ENCODE measurements at regions not wholly inside any gene's neighbourhood (a gene's known extent, or its start where the extent isn't known, plus 50 kb on each side); places are given as distances from the start of the nearest gene placed in this dataset.
A peak's percentile ranks its signal among the peaks of the same experiment; 100 is the strongest.

GRCh38 chr20:63116412-63117106 lies 99.4 kb downstream of the YTHDF1 start (continued):
- TF ChIP-seq FOXP4 (CRISPR knock-in tag; IDR thresholded peaks at IDR 0.05) (peak; percentile 55; the same call in 1 of the 2 replicates), TCF7 (IDR thresholded peaks at IDR 0.05; ENCODE audit: low read depth) (no peak), NR2F6 (IDR thresholded peaks at IDR 0.05) (no peak), NR2F6 (CRISPR knock-in tag; IDR thresholded peaks at IDR 0.05) (0 out of 2 replicates have a peak, but pooled peaks have one; percentile 41), SP1 (IDR thresholded peaks at IDR 0.05) (no peak), SP1 (CRISPR knock-in tag; IDR thresholded peaks at IDR 0.05) (no peak), EHMT2 (IDR thresholded peaks at IDR 0.05; ENCODE audit: borderline replicate concordance, low read depth, low read length) (peak; percentile 97), ZBTB1 (CRISPR knock-in tag; IDR thresholded peaks at IDR 0.05; ENCODE audit: borderline replicate concordance) (peak; percentile 81; the same call in 1 of the 2 replicates), ZNF747 (CRISPR knock-in tag; IDR thresholded peaks at IDR 0.05; ENCODE audit: borderline replicate concordance) (no peak), ZNF501 (CRISPR knock-in tag; IDR thresholded peaks at IDR 0.05) (peak; percentile 73; the same call in 1 of the 2 replicates), KAT7 (CRISPR knock-in tag; IDR thresholded peaks at IDR 0.05; ENCODE audit: borderline replicate concordance) (no peak), ZNF782 (CRISPR knock-in tag; IDR thresholded peaks at IDR 0.05; ENCODE audit: borderline replicate concordance) (no peak), MEF2D (CRISPR knock-in tag; IDR thresholded peaks at IDR 0.05) (peak; percentile 68; the same call in 1 of the 2 replicates), ZNF124 (CRISPR knock-in tag; IDR thresholded peaks at IDR 0.05) (peak; percentile 90; the same call in 1 of the 2 replicates), ZNF101 (CRISPR knock-in tag; IDR thresholded peaks at IDR 0.05; ENCODE audit: borderline replicate concordance, low read depth) (no peak), CENPT (CRISPR knock-in tag; IDR thresholded peaks at IDR 0.05; ENCODE audit: low read depth) (0 out of 2 replicates have a peak, but pooled peaks have one; percentile 50), ZBTB10 (CRISPR knock-in tag; IDR thresholded peaks at IDR 0.05; ENCODE audit: borderline replicate concordance) (peak; percentile 73; the same call in 1 of the 2 replicates), ZNF563 (CRISPR knock-in tag; IDR thresholded peaks at IDR 0.05) (peak; percentile 96), ZFP36L2 (CRISPR knock-in tag; IDR thresholded peaks at IDR 0.05) (0 out of 2 replicates have a peak, but pooled peaks have one; percentile 79), SAP130 (CRISPR knock-in tag; IDR thresholded peaks at IDR 0.05; ENCODE audit: low read depth) (peak; percentile 58; the same call in 1 of the 2 replicates), EZH2 (conservative IDR thresholded peaks at IDR 0.05; ENCODE audit: low read depth, low read length) (peak; percentile 56; the same call in 1 of the 2 replicates), PRDM4 (CRISPR knock-in tag; IDR thresholded peaks at IDR 0.05; ENCODE audit: borderline replicate concordance) (peak; percentile 89; the same call in 1 of the 2 replicates), E2F5 (CRISPR knock-in tag; conservative IDR thresholded peaks at IDR 0.05) (0 out of 2 replicates have a peak, but pooled peaks have one; percentile 67)

Measured in HepG2 (cell line).